ENCODE measurements at regions not wholly inside any gene's neighbourhood (a gene's known extent, or its start where the extent isn't known, plus 50 kb on each side); places are given as distances from the start of the nearest gene placed in this dataset.

GRCh38 chr16:60279061-60279665, 1545.0 kb upstream of the GOT2 start:
- DNase-seq (no peak), ATAC-seq (no peak)
- no peak for TF ChIP-seq CTCF (IDR thresholded peaks at IDR 0.05)

GRCh38 chr16:60274431-60275019, 1540.4 kb upstream of the GOT2 start:
- H3K4me1 ChIP-seq (ENCODE audit: low read depth), result no peaks in the 10 kb centered on the region
- intact Hi-C loops (cut with DNase I, micrococcal nuclease), result no loop called here
- ATAC-seq, result no peak
- peaks cover 29% of the 10 kb centered on the region for H3K9me3 ChIP-seq
- no peak overlapping the region for H3K4me3 ChIP-seq
- TF ChIP-seq CTCF (IDR thresholded peaks at IDR 0.05), result no peak
- H3K36me3 ChIP-seq (ENCODE audit: low read depth), result no peaks in the 10 kb centered on the region
- no peak for DNase-seq

More at GRCh38 chr16:60279061-60279665, 1545.0 kb upstream of the GOT2 start:
- no peaks in the 10 kb centered on the region for H3K4me1 ChIP-seq (ENCODE audit: low read depth)
- no peaks in the 10 kb centered on the region for H3K36me3 ChIP-seq (ENCODE audit: low read depth)
- intact Hi-C loops (cut with DNase I, micrococcal nuclease), result no loop called here
- peaks cover 12% of the 10 kb centered on the region for H3K9me3 ChIP-seq
- H3K4me3 ChIP-seq, result no peak overlapping the region

GRCh38 chr16:60271781-60272180, 1537.7 kb upstream of the GOT2 start:
- Histone ChIP-seq H3K4me3 (no peak overlapping the region), H3K9me3 (peaks cover 32% of the 10 kb centered on the region), H3K4me1 (ENCODE audit: low read depth) (no peaks in the 10 kb centered on the region), H3K36me3 (ENCODE audit: low read depth) (no peaks in the 10 kb centered on the region)
- no peak for TF ChIP-seq CTCF (IDR thresholded peaks at IDR 0.05)
- ATAC-seq, result no peak
- no peak for DNase-seq
- intact Hi-C loops (cut with DNase I, micrococcal nuclease), result no loop called here

GRCh38 chr16:60271025-60271771, 1537.1 kb upstream of the GOT2 start:
- no peaks in the 10 kb centered on the region for H3K4me1 ChIP-seq (ENCODE audit: low read depth)
- no peak for ATAC-seq
- H3K4me3 ChIP-seq, result no peak overlapping the region
- DNase-seq, result no peak
- no peak for TF ChIP-seq CTCF (IDR thresholded peaks at IDR 0.05)
- H3K9me3 ChIP-seq, result peaks cover 32% of the 10 kb centered on the region
- no peaks in the 10 kb centered on the region for H3K36me3 ChIP-seq (ENCODE audit: low read depth)
- intact Hi-C loops (cut with DNase I, micrococcal nuclease), result no loop called here

GRCh38 chr16:60261425-60261824, 1527.3 kb upstream of the GOT2 start:
- intact Hi-C loops (cut with DNase I, micrococcal nuclease), result no loop called here
- ATAC-seq (no peak), DNase-seq (no peak)
- Histone ChIP-seq H3K9me3 (peaks cover 20% of the 10 kb centered on the region), H3K4me1 (ENCODE audit: low read depth) (no peaks in the 10 kb centered on the region), H3K4me3 (no peak overlapping the region), H3K36me3 (ENCODE audit: low read depth) (no peaks in the 10 kb centered on the region)
- no peak for TF ChIP-seq CTCF (IDR thresholded peaks at IDR 0.05)

All from mucosa of descending colon (tissue), 3 donors.